ENCODE measurements at regions not wholly inside any gene's neighbourhood (a gene's known extent, or its start where the extent isn't known, plus 50 kb on each side); places are given as distances from the start of the nearest gene placed in this dataset.

- no peak for TF ChIP-seq POLR2A (IDR thresholded peaks at IDR 0.05)
- no peak for TF ChIP-seq CTCF (IDR thresholded peaks at IDR 0.05)
Measured at GRCh38 chr13:99733346-99733745, 232.1 kb downstream of the TM9SF2 start.
